ENCODE measurements at regions not wholly inside any gene's neighbourhood (a gene's known extent, or its start where the extent isn't known, plus 50 kb on each side); places are given as distances from the start of the nearest gene placed in this dataset.

- no peak for DNase-seq
These were observed 103.1 kb upstream of the ISL1 start for GRCh38 chr5:51279983-51280706.

- no peak for DNase-seq
These were observed 97.2 kb upstream of the ISL1 start for GRCh38 chr5:51286046-51286445.

- no peak for DNase-seq
These were observed 80.9 kb upstream of the ISL1 start for GRCh38 chr5:51302343-51302742.

DNA sequence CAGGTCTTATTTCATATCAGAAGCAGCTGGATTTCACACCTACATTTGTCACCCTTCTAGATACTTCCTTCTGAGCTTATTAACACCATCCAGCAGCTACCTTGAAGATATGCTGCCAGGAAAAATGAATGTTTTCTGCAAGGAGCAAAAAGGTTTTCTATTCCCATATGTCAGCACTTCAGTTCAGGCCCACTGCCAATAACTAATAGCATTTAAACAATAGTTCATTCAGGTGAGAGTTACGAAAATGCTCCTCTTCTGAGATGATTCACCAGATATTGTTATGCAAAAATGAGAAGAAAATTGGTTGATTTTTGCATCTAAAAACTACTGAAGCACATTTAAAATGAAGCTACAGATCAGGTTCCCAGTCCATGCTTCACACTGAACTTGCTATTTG, 56.4 kb upstream of the ISL1 start:
- DNase-seq = no peak
